Esophagus squamous epithelium (tissue), 5 donors: ENCODE measurements at regions not wholly inside any gene's neighbourhood (a gene's known extent, or its start where the extent isn't known, plus 50 kb on each side); places are given as distances from the start of the nearest gene placed in this dataset.

Experiments used
- DNase-seq: peaks from one replicate; lab custom pipeline; 2025; lab: John Stamatoyannopoulos, UW
- H3K27ac ChIP-seq, 4 donors: fragments of 200-600 bp; sonication (generic); one replicate each; pipeline ENCODE4 v1.5.1; 2016 to 2019; ENCODE audit warnings: mild to moderate bottlenecking in 1 of 4
- H3K27me3 ChIP-seq, 4 donors: fragments of 200-600 bp; sonication (generic); 1 replicate in 3 of 4; 2 replicates in 1 of 4; pipeline versions ENCODE4 v1.5.1 to v1.6.0; 2017 to 2021; ENCODE audit warnings: antibody characterized with exemption in 1 of 4
- H3K36me3 ChIP-seq, 3 donors: fragments of 200-600 bp; sonication (generic); one replicate each; pipeline ENCODE4 v1.5.1; 2016 to 2019
- H3K4me1 ChIP-seq, 3 donors: fragments of 200-600 bp; sonication (generic); one replicate each; pipeline ENCODE4 v1.5.1; 2017 to 2019
- H3K4me3 ChIP-seq, 4 donors: fragments of 200-600 bp; sonication (generic); 1 replicate in 3 of 4; 2 replicates in 1 of 4; pipeline ENCODE4 v1.5.1; 2016 to 2019; ENCODE audit warnings: mild to moderate bottlenecking in 2 of 4, moderate library complexity in 1 of 4
- H3K9me3 ChIP-seq, 3 donors: fragments of 200-600 bp; sonication (generic); one replicate each; pipeline ENCODE4 v1.5.1; 2016 to 2019
- POLR2A ChIP-seq, 4 donors: fragments of 450-650 bp; IDR thresholded peaks; one replicate each; pipeline ENCODE4 v1.6.1; 2017; ENCODE audit warnings: antibody characterized with exemption in 4 of 4, mild to moderate bottlenecking in 4 of 4, moderate library complexity in 3 of 4
- WGBS, 2 donors: methylation state at CpG; one replicate each; pipeline ENCODE4 v1.1.5; 2018; 5-methylcytosine and 5-hydroxymethylcytosine counted together
- intact Hi-C: fragments of 100-400 bp; cut with DNase I; formaldehyde crosslinking; loops from one replicate; pipeline ENCODE4 v1.15.0; 2022
- TF ChIP-seq, protein P1 (sequence below), 6 experiments: fragments of 450-650 bp in 4 of 6; fragments of 200-600 bp in 2 of 6; sonication (generic) in 2 of 6; IDR thresholded peaks; one replicate each; pipeline ENCODE4 v1.5.1; 2016 to 2019; ENCODE audit warnings: antibody characterized with exemption in 6 of 6, mild to moderate bottlenecking in 4 of 6, moderate library complexity in 4 of 6
- donor health status: DM: yes; HTN: yes; CAD: no.

GRCh38 chr4:143026459-143027170, 158.1 kb upstream of the USP38 start:
- no peak overlapping the region for H3K4me3 ChIP-seq
- 60 to 88% methylated on average over 1 of the region's 1 CpG for WGBS, 2 donors
- H3K27me3 ChIP-seq = no peaks in the 10 kb centered on the region
- H3K36me3 ChIP-seq = no peaks in the 10 kb centered on the region
- H3K4me1 ChIP-seq = no peaks in the 10 kb centered on the region
- no peaks in the 10 kb centered on the region for H3K9me3 ChIP-seq
- DNase-seq = no peak
- H3K27ac ChIP-seq = no peak overlapping the region
- no peak for TF ChIP-seq POLR2A (IDR thresholded peaks at IDR 0.05)
- intact Hi-C loops = no loop called here

GRCh38 chr4:143035661-143036060, 149.1 kb upstream of the USP38 start:
- no peak for DNase-seq
- Histone ChIP-seq H3K27ac (no peak overlapping the region), H3K4me1 (no peaks in the 10 kb centered on the region), H3K27me3 (no peaks in the 10 kb centered on the region), H3K36me3 (no peaks in the 10 kb centered on the region), H3K4me3 (no peak overlapping the region), H3K9me3 (no peaks in the 10 kb centered on the region)
- WGBS, 2 donors = 43 to 63% methylated on average over 1 of the region's 1 CpG
- intact Hi-C loops = no loop called here
- TF ChIP-seq, protein P1, sequence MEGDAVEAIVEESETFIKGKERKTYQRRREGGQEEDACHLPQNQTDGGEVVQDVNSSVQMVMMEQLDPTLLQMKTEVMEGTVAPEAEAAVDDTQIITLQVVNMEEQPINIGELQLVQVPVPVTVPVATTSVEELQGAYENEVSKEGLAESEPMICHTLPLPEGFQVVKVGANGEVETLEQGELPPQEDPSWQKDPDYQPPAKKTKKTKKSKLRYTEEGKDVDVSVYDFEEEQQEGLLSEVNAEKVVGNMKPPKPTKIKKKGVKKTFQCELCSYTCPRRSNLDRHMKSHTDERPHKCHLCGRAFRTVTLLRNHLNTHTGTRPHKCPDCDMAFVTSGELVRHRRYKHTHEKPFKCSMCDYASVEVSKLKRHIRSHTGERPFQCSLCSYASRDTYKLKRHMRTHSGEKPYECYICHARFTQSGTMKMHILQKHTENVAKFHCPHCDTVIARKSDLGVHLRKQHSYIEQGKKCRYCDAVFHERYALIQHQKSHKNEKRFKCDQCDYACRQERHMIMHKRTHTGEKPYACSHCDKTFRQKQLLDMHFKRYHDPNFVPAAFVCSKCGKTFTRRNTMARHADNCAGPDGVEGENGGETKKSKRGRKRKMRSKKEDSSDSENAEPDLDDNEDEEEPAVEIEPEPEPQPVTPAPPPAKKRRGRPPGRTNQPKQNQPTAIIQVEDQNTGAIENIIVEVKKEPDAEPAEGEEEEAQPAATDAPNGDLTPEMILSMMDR (IDR thresholded peaks at IDR 0.05) = no peak
- no peak for TF ChIP-seq POLR2A (IDR thresholded peaks at IDR 0.05)

DNA sequence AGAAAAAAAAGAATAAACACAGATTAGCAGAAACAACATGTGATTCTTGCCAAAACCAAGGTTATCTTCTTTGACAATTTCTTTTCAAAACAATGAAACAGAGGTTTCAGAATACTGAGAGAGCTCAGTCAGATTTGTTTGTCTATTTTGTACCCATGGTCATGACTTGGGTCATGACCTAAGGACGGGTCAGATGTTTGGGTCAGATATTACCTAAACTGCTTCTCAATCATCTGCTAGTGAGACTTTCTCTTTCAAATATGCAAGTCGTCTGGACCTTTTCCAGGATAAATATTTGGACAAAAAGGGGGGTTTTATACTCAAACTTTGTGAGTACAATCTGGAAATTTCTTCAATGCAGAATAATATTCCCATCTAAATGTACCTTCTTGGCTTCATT, 148.3 kb upstream of the USP38 start:
- Histone ChIP-seq H3K4me3 (no peak overlapping the region), H3K36me3 (no peaks in the 10 kb centered on the region), H3K27me3 (no peaks in the 10 kb centered on the region), H3K9me3 (no peaks in the 10 kb centered on the region), H3K4me1 (no peaks in the 10 kb centered on the region), H3K27ac (no peak overlapping the region)
- TF ChIP-seq, protein P1 (IDR thresholded peaks at IDR 0.05) = no peak
- TF ChIP-seq POLR2A (IDR thresholded peaks at IDR 0.05) = no peak
- no peak for DNase-seq
- 36 to 42% methylated on average over 2 of the region's 2 CpGs for WGBS, 2 donors
- intact Hi-C loops = no loop called here

DNA sequence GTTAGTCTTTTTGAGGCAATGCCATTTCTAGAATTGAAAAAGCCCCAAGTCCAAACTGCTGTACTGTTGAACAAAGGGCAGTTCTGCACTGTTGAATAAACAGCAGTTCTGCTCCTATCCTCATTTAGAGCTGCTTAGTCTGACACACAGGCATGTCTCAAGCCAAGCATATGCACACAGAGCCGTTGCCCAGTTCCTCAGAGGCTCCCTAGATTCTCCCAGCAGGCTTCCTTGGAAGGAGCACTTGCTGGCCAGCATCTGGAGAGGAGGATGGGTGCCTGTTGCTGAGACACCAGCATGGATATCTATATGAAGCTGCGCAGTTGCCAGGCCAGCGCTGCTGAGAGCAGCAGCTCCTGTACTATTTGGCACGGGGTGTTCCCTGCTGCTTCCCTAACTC, 138.3 kb upstream of the USP38 start:
- no peaks in the 10 kb centered on the region for H3K9me3 ChIP-seq
- no peak for TF ChIP-seq POLR2A (IDR thresholded peaks at IDR 0.05)
- TF ChIP-seq, protein P1 (IDR thresholded peaks at IDR 0.05) = no peak
- no peaks in the 10 kb centered on the region for H3K4me1 ChIP-seq
- no peak overlapping the region for H3K4me3 ChIP-seq
- H3K27ac ChIP-seq = peak overlapping the region in 1 of 4 donors; percentile 33
- no peak for DNase-seq
- H3K27me3 ChIP-seq = no peaks in the 10 kb centered on the region
- no peaks in the 10 kb centered on the region for H3K36me3 ChIP-seq
- intact Hi-C loops = no loop called here
- WGBS, 2 donors = 25% methylated on average over 1 of the region's 4 CpGs; no CpG with 5 or more reads in 1 of the 2 donors

DNA sequence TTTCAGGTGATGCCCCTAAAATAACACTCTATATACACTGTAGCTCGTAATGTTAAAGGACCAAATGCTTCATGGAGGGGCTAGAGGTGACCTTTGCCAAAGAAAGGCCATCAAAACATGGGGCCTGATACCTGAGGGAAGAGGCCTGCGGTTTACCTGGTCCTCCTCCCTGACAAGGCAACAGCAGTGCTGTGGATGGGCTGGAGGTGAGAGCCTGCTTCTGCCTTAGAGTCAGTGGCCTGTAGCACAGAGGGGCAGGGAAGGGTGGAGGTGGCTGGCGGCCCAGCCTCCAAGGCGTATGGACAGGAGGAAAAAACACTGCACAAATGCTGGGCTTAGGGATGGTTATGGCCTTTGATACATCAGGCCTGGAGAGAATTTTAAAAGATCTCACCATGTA, 137.8 kb upstream of the USP38 start:
- no peak for DNase-seq

More for the DNA sequence above, 137.8 kb upstream of the USP38 start:
- no peaks in the 10 kb centered on the region for H3K4me1 ChIP-seq
- no peak for TF ChIP-seq POLR2A (IDR thresholded peaks at IDR 0.05)
- TF ChIP-seq, protein P1 (IDR thresholded peaks at IDR 0.05) = no peak
- H3K36me3 ChIP-seq = no peaks in the 10 kb centered on the region
- intact Hi-C loops = no loop called here
- no peak overlapping the region for H3K4me3 ChIP-seq
- H3K9me3 ChIP-seq = no peaks in the 10 kb centered on the region
- 71 to 84% methylated on average over 3 to 4 of the region's 4 CpGs for WGBS, 2 donors
- H3K27ac ChIP-seq = peak overlapping the region in 2 of 4 donors; percentile 33 to 50
- no peaks in the 10 kb centered on the region for H3K27me3 ChIP-seq
